GM23248 (cell line): ENCODE measurements at regions not wholly inside any gene's neighbourhood (a gene's known extent, or its start where the extent isn't known, plus 50 kb on each side); places are given as distances from the start of the nearest gene placed in this dataset.

Experiments
- DNase-seq: peaks from one replicate; pipeline ENCODE4 v3.0.0-alpha.2; 2015
- H2AFZ ChIP-seq: fragments of 200-600 bp; sonication (generic); 2 replicates; pipeline ENCODE4 v1.6.1; 2016; ENCODE audit warnings: antibody characterized with exemption
- H3F3A ChIP-seq: fragments of 200-600 bp; sonication (generic); 2 replicates; pipeline ENCODE4 v1.6.1; 2016; ENCODE audit warnings: mild to moderate bottlenecking, antibody characterized with exemption, mixed run types; ENCODE audit not compliant: insufficient read depth
- H3K27ac ChIP-seq: fragments of 200-600 bp; sonication (generic); 2 replicates; pipeline ENCODE4 v1.5.1; 2016; ENCODE audit warnings: mild to moderate bottlenecking
- H3K27me3 ChIP-seq: fragments of 200-600 bp; sonication (generic); replicated peaks from 2 replicates; pipeline ENCODE4 v1.6.1; 2016; ENCODE audit warnings: mild to moderate bottlenecking; ENCODE audit not compliant: insufficient read depth
- H3K36me3 ChIP-seq: fragments of 200-600 bp; sonication (generic); 2 replicates; pipeline ENCODE4 v1.6.1; 2016; ENCODE audit warnings: low read depth, mild to moderate bottlenecking
- H3K4me1 ChIP-seq: fragments of 200-600 bp; sonication (generic); 2 replicates; pipeline ENCODE4 v1.6.1; 2016; ENCODE audit warnings: mild to moderate bottlenecking; ENCODE audit not compliant: insufficient read depth
- H3K4me2 ChIP-seq: fragments of 200-600 bp; sonication (generic); one replicate; pipeline ENCODE4 v1.6.1; 2016; ENCODE audit warnings: mild to moderate bottlenecking; ENCODE audit not compliant: unreplicated experiment
- H3K4me3 ChIP-seq: fragments of 200-600 bp; sonication (generic); 2 replicates; pipeline ENCODE4 v1.5.1; 2016; ENCODE audit warnings: mild to moderate bottlenecking
- H3K79me2 ChIP-seq: fragments of 200-600 bp; sonication (generic); 2 replicates; pipeline ENCODE4 v1.6.1; 2016; ENCODE audit warnings: mild to moderate bottlenecking; ENCODE audit not compliant: insufficient read depth
- H3K9ac ChIP-seq: fragments of 200-600 bp; sonication (generic); 2 replicates; pipeline ENCODE4 v1.6.1; 2016; ENCODE audit warnings: mild to moderate bottlenecking
- H3K9me2 ChIP-seq: fragments of 200-600 bp; sonication (generic); 2 replicates; pipeline ENCODE4 v1.6.1; 2016; ENCODE audit warnings: mixed run types, mild to moderate bottlenecking, moderate library complexity; ENCODE audit not compliant: insufficient read depth
- H3K9me3 ChIP-seq: fragments of 200-600 bp; sonication (generic); one replicate; pipeline ENCODE4 v1.6.1; 2017; ENCODE audit warnings: low read depth
- H4K20me1 ChIP-seq: fragments of 200-600 bp; sonication (generic); 2 replicates; pipeline ENCODE4 v1.6.0; 2016; ENCODE audit not compliant: insufficient read depth
- EZH2 ChIP-seq: fragments of 200-600 bp; sonication (generic); IDR thresholded peaks from 2 replicates; pipeline ENCODE4 v1.6.1; 2018; ENCODE audit warnings: antibody characterized with exemption, mild to moderate bottlenecking; ENCODE audit not compliant: insufficient read depth, poor library complexity, severe bottlenecking
- EZH2phosphoT487 ChIP-seq: fragments of 200-600 bp; sonication (generic); IDR thresholded peaks from 2 replicates; pipeline ENCODE4 v1.6.1; 2018; ENCODE audit warnings: antibody characterized with exemption, moderate library complexity, mild to moderate bottlenecking, low read depth; ENCODE audit not compliant: insufficient read depth
- WGBS, 2 experiments: methylation state at CpG; one replicate each; pipeline ENCODE4 v1.1.6; 2015 to 2017; ENCODE audit warnings: low lambda C conversion rate in 2 of 2, low coverage in 1 of 2; ENCODE audit errors: missing lambda C conversion rate in 2 of 2; 5-methylcytosine and 5-hydroxymethylcytosine counted together
- in situ Hi-C: fragments of 300-500 bp; cut with MboI; formaldehyde crosslinking; loops from 2 replicates; pipeline ENCODE4 v1.15.0; 2020

DNA sequence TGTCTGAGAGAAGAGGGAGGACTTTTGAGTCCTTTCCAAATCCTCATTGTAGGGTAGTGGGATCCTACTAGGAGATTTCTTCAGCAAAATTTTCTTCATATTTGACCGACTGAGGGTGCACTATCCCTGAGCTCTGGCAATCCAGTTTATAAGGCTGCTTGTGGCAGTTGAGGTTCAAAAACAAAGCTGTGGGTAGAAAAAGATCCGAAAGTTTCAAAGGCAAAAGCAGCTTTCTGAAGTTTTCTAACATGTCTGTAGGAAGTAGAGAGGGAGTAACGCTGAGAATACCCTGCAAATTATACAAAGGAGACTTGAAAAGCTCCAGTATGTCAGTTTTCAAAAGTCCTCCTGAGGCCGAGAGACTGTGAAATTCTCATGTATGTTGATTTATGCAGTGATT, 1039.3 kb upstream of the PIK3C3 start:
- H3K27me3 ChIP-seq, result no peaks in the 10 kb centered on the region
- TF ChIP-seq EZH2phosphoT487 (no peak), EZH2 (no peak)
- no peaks in the 10 kb centered on the region for H3K36me3 ChIP-seq
- no peak overlapping the region for H3K27ac ChIP-seq
- WGBS, 2 experiments, result 46 to 54% methylated on average over 4 of the region's 4 CpGs
- no peaks in the 10 kb centered on the region for H4K20me1 ChIP-seq
- no peak overlapping the region for H3K9ac ChIP-seq
- no peaks in the 10 kb centered on the region for H3K79me2 ChIP-seq
- H3K4me2 ChIP-seq, result no peak overlapping the region
- no peak overlapping the region for H3K4me3 ChIP-seq
- in situ Hi-C loops, result no loop called here
- no peak for DNase-seq
- peaks cover 5% of the 10 kb centered on the region; the same call in 1 of the 2 replicates for H3F3A ChIP-seq
- no peaks in the 10 kb centered on the region for H3K9me3 ChIP-seq
- H3K9me2 ChIP-seq, result no peaks in the 10 kb centered on the region
- H3K4me1 ChIP-seq, result peaks cover 11% of the 10 kb centered on the region; the same call in 1 of the 2 replicates
- H2AFZ ChIP-seq, result no peak overlapping the region

DNA sequence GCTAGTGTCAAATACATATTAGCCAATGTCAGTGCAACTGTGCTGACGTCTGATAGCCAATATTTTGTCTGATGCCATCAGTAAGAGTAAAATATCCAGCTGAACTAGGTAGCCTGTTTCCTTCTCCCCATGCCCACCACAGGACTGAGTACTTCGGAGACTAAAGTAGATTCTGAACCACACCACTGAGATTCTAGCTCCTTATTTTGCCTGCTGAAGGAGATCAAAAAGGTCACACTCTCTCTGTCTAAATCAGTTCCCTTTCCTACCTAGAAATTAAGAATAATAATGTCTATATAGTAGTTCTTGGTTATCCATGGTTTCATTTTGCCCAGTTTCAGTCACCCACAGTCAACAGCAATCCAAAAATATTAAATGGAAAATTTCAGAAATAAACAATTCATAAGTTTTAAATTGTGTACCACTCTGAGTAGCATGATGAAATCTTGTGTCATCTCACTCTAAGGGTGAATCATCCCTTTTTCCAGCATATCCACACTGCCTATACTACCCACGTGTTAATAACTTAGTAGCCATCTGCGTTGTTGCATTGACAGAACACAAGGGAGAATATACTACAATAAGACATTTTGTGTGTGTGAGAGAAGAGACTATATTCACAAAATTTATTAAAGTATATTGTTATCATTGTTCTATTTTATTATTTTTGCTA, 1043.3 kb upstream of the PIK3C3 start:
- Histone ChIP-seq H3K9me2 (no peaks in the 10 kb centered on the region), H3F3A (0 out of 2 replicates have a peak, but pooled peaks cover 2% of the 10 kb centered on the region), H3K4me1 (peaks cover 7% of the 10 kb centered on the region; the same call in 1 of the 2 replicates), H3K9ac (0 out of 2 replicates have a peak overlapping the region, but pooled peaks have one; percentile 1), H2AFZ (peak overlapping the region; percentile 71), H4K20me1 (no peaks in the 10 kb centered on the region), H3K79me2 (no peaks in the 10 kb centered on the region), H3K36me3 (no peaks in the 10 kb centered on the region), H3K27me3 (no peaks in the 10 kb centered on the region), H3K9me3 (no peaks in the 10 kb centered on the region), H3K27ac (peak overlapping the region; percentile 30), H3K4me3 (no peak overlapping the region), H3K4me2 (no peak overlapping the region)
- DNase-seq, result peak; percentile 55
- no peak for TF ChIP-seq EZH2phosphoT487
- no peak for TF ChIP-seq EZH2
- in situ Hi-C loops, result no loop called here
- WGBS, 2 experiments, result 49 to 52% methylated on average over 4 of the region's 4 CpGs

GRCh38 chr18:40911041-40911440, 1044.0 kb upstream of the PIK3C3 start:
- no peak for TF ChIP-seq EZH2
- TF ChIP-seq EZH2phosphoT487, result no peak
- no peaks in the 10 kb centered on the region for H3K36me3 ChIP-seq
- no peak overlapping the region for H3K4me2 ChIP-seq
- H2AFZ ChIP-seq, result peak overlapping the region; percentile 71
- no peaks in the 10 kb centered on the region for H3K9me2 ChIP-seq
- H3K4me1 ChIP-seq, result peaks cover 5% of the 10 kb centered on the region; the same call in 1 of the 2 replicates
- H3K9ac ChIP-seq, result no peak overlapping the region
- 77 to 80% methylated on average over 3 of the region's 3 CpGs for WGBS, 2 experiments
- H3K27ac ChIP-seq, result peak overlapping the region; percentile 30; the same call in 1 of the 2 replicates
- H3K27me3 ChIP-seq, result no peaks in the 10 kb centered on the region
- DNase-seq, result no peak
- no peaks in the 10 kb centered on the region for H3K9me3 ChIP-seq
- H3K79me2 ChIP-seq, result no peaks in the 10 kb centered on the region
- no peak overlapping the region for H3K4me3 ChIP-seq
- H4K20me1 ChIP-seq, result no peaks in the 10 kb centered on the region
- no peaks in the 10 kb centered on the region for H3F3A ChIP-seq
- in situ Hi-C loops, result no loop called here

- no peak for DNase-seq
- H3K4me1 ChIP-seq, result peaks cover 5% of the 10 kb centered on the region; the same call in 1 of the 2 replicates
- H3K4me3 ChIP-seq, result peak overlapping the region; percentile 32
- H3F3A ChIP-seq, result no peaks in the 10 kb centered on the region
- no peaks in the 10 kb centered on the region for H3K36me3 ChIP-seq
- H4K20me1 ChIP-seq, result no peaks in the 10 kb centered on the region
- 12 to 13% methylated on average over 2 of the region's 2 CpGs for WGBS, 2 experiments
- no peaks in the 10 kb centered on the region for H3K9me3 ChIP-seq
- no peaks in the 10 kb centered on the region for H3K79me2 ChIP-seq
- in situ Hi-C loops, result no loop called here
- H3K27ac ChIP-seq, result no peak overlapping the region
- no peaks in the 10 kb centered on the region for H3K9me2 ChIP-seq
- H2AFZ ChIP-seq, result peak overlapping the region; percentile 67
- no peak overlapping the region for H3K4me2 ChIP-seq
- no peak overlapping the region for H3K9ac ChIP-seq
- H3K27me3 ChIP-seq, result no peaks in the 10 kb centered on the region
- TF ChIP-seq EZH2phosphoT487 (no peak), EZH2 (no peak)
Observed at GRCh38 chr18:40907842-40908241, 1047.2 kb upstream of the PIK3C3 start.
